ENCODE measurements at regions not wholly inside any gene's neighbourhood (a gene's known extent, or its start where the extent isn't known, plus 50 kb on each side); places are given as distances from the start of the nearest gene placed in this dataset.
A peak's percentile ranks its signal among the peaks of the same experiment; 100 is the strongest.

DNA sequence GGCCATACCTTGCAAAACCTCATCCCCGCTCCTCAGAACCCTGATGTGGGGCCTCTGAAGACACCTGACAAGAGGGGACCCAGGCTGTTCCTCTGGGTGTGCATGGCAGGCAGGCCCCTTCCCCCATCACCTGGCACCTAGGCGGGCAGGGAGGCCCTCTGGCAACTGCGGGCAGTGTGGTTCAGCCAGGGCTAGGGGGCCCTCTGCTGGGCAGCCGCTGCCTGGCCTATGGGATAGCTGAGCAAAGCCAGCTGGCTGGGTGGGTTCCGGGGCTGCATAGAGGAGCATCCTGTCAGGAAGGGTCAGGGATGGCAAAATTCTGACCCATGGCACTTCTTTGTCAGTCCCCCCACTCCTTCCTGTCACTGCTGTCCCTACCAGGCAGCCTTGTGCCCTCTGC is 228.7 kb upstream of the ASIC2 start:
- no peaks in the 10 kb centered on the region for H3K36me3 Mint-ChIP-seq
- no peak for ATAC-seq (replicated peaks)
- no peak for DNase-seq
- no peaks in the 10 kb centered on the region for H3K27me3 Mint-ChIP-seq
- no peaks in the 10 kb centered on the region for H3K4me1 Mint-ChIP-seq
- no peaks in the 10 kb centered on the region for H3K9me3 Mint-ChIP-seq
- H3K27ac Mint-ChIP-seq, result no peak overlapping the region
- no peak overlapping the region for H3K4me3 Mint-ChIP-seq

DNA sequence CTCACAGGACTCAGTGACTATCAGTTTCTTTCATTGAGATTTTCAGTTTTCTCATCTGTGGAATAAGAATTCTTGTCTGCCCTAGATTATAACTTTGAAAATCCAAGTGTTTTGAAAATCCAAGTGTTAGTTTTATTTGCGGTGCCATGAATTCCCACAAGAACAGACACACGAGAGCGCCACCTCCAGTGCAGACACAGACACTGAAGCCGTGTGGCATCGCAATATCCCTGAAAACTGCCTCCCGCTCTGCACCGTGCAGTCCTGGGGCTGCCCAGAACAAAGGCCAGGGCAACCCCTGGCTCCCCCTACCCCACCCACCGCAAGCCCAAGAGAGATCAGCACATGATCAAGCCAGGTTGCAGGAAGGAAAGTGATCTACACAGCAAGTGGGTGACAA is 229.5 kb upstream of the ASIC2 start:
- no peaks in the 10 kb centered on the region for H3K4me1 Mint-ChIP-seq
- no peak for DNase-seq
- H3K27ac Mint-ChIP-seq, result no peak overlapping the region
- no peaks in the 10 kb centered on the region for H3K36me3 Mint-ChIP-seq
- H3K9me3 Mint-ChIP-seq, result peaks cover 1 to 4% of the 10 kb centered on the region in 2 donors
- no peak for ATAC-seq (replicated peaks)
- H3K27me3 Mint-ChIP-seq, result no peaks in the 10 kb centered on the region
- no peak overlapping the region for H3K4me3 Mint-ChIP-seq

DNA sequence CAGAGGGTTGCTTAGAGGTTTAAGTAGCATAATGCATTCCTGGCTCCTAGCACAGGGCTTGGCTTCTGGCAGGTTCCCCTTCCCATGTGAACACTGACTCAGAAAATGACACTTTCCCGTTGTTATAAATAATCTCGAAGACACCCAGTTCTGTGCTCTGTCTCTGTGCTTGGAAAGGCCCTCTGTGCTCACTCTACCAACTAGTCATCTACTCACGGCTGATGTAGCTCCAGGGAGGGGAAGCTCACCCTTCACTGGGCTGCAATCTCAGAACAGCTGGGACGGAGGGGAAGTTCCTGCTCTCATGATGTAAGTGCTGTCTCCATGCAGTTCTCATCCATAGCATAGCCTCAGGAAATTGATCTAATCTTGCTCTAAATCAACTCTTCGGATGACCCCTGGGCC is 230.5 kb upstream of the ASIC2 start:
- Mint-ChIP-seq H3K36me3 (no peaks in the 10 kb centered on the region), H3K4me3 (no peak overlapping the region), H3K27ac (no peak overlapping the region), H3K9me3 (peaks cover 5% of the 10 kb centered on the region in 2 donors), H3K4me1 (no peaks in the 10 kb centered on the region), H3K27me3 (no peaks in the 10 kb centered on the region)
- ATAC-seq (replicated peaks) (peak; percentile 25), DNase-seq (no peak)

DNA sequence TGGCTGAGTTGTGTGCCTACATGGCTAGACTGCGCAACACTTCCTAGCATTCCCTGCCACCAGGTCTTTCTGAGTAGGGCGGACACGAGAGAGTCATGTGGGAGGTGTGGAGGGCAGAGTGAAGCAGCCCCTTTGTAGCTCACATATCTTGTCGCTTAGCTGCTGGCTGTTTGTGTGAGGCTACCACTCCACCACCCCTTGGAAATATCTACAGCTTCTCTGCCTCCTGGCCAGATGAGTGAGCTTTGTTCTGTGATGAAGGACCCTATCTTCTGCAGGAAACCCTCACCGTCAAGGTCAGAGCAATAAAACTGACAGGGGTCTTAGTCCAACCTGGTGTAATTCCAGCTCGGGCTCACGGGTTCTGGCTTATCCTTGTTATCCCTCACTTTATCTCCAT is 232.1 kb upstream of the ASIC2 start:
- no peak for ATAC-seq (replicated peaks)
- Mint-ChIP-seq H3K27ac (no peak overlapping the region), H3K4me3 (no peak overlapping the region)

DNA sequence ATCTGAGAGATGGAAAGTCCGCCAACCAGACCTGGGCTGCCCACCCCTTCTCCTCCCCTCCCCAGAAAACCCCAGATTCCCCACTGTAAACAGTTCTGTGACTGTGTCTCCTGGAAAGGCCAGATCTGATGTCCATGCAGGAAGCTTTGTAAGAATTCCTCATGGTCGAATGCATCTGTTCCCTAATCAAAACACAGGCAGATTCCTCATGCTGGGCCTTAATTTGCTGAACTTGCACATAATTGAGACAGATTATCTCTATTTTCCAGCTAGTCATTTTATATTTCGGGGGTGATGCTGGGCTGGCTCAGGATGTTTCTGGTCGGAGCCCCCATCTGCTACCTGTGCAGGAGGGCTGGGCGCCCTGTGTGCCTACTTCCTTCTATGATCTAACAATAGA is 233.6 kb upstream of the ASIC2 start:
- Mint-ChIP-seq H3K27me3 (no peaks in the 10 kb centered on the region), H3K36me3 (no peaks in the 10 kb centered on the region), H3K9me3 (peaks cover 5 to 12% of the 10 kb centered on the region in 2 donors), H3K4me3 (no peak overlapping the region), H3K27ac (no peak overlapping the region), H3K4me1 (no peaks in the 10 kb centered on the region)
- no peak for DNase-seq
- no peak for ATAC-seq (replicated peaks)

More for the DNA sequence above, 232.1 kb upstream of the ASIC2 start:
- Mint-ChIP-seq H3K4me1 (no peaks in the 10 kb centered on the region), H3K9me3 (peaks cover 5 to 12% of the 10 kb centered on the region in 2 donors), H3K27me3 (no peaks in the 10 kb centered on the region), H3K36me3 (no peaks in the 10 kb centered on the region)
- no peak for DNase-seq

DNA sequence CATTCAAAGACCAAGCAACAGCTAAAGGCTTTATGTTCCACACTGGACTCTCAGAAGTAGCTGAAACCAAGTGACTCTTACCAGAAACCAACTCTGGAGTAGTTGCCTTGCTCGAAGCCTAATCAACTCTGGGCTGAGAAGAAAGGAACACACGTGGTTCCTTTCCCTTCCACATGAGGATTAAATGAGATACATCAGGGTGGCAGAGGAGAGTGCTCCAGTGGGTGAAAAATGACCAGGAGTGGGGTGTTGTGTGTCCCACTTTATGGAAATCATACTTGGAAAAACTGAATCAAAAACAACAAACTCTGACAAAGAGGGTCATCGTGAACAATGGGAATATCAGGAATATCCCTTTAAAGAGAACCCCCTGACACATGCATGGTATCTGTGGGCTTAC is 234.2 kb upstream of the ASIC2 start:
- Mint-ChIP-seq H3K36me3 (no peaks in the 10 kb centered on the region), H3K4me3 (no peak overlapping the region), H3K27me3 (no peaks in the 10 kb centered on the region), H3K4me1 (no peaks in the 10 kb centered on the region), H3K27ac (no peak overlapping the region), H3K9me3 (peaks cover 5 to 12% of the 10 kb centered on the region in 2 donors)
- ATAC-seq (replicated peaks) (no peak), DNase-seq (no peak)

DNA sequence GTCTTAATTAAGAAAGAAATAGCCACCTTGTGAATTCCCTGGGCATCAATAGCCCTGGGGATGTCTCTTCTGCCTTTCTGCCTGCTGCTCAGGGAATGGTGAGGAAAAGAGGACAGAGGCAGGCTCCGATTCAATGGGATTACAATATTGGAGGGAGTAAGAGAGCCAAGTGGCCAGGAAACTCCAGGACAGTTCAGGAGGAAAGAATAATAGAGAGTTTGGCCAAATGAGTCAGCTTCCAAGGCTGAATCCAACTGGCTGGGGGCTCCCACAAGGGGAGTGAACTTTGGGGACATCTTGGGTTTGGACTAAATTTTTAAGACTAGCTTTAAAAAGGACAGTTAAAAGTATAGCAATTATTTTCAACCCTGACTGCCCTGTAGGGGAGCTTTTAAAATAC is 235.8 kb upstream of the ASIC2 start:
- Mint-ChIP-seq H3K9me3 (peaks cover 5 to 12% of the 10 kb centered on the region in 2 donors), H3K36me3 (no peaks in the 10 kb centered on the region), H3K4me1 (no peaks in the 10 kb centered on the region), H3K4me3 (no peak overlapping the region), H3K27ac (no peak overlapping the region), H3K27me3 (no peaks in the 10 kb centered on the region)
- DNase-seq, result no peak
- no peak for ATAC-seq (replicated peaks)

DNA sequence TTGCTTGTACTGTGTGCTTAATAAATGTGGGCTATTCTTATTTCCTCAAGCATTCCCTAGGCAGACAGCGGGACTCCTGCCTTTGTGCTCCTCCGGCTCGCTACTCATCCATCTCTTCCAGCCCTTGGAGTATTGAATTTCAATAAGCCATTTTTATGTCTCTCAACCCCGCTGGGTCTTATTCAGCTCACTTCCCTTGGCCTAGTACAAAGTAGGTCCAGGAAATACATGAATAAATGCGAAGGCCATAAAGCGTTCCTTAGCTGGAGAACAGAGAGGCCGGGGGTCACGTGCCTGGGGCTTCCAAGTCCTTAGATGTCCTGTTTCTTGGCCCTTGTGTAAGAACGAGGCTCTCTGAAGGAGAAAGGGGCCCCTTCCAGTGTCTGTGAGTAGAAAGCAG is 236.7 kb upstream of the ASIC2 start:
- no peaks in the 10 kb centered on the region for H3K4me1 Mint-ChIP-seq
- ATAC-seq (replicated peaks) (no peak), DNase-seq (no peak)
- no peak overlapping the region for H3K27ac Mint-ChIP-seq
- no peak overlapping the region for H3K4me3 Mint-ChIP-seq
- H3K9me3 Mint-ChIP-seq, result peaks cover 5 to 12% of the 10 kb centered on the region in 2 donors
- H3K36me3 Mint-ChIP-seq, result no peaks in the 10 kb centered on the region
- no peaks in the 10 kb centered on the region for H3K27me3 Mint-ChIP-seq

DNA sequence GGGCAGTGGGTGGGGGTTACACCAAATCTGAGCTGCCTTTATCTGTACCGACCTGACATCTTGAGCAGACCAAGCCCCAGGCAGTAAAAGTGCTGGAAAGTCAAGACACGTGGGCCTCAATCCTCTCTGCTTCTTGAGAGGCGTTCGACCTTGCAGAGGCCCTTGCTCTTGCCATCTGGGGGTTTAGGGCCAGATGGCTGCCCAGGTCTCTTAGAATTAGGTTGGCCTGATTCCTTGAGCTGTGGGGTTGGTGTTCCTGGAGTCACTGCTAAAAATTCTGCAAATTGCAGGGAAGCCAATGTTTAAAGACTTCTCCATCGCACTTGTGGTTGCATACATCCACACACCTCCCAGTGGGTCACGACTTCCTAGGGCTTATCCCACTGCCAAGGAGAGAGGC is 238.2 kb upstream of the ASIC2 start:
- no peaks in the 10 kb centered on the region for H3K4me1 Mint-ChIP-seq
- DNase-seq, result no peak
- no peak for ATAC-seq (replicated peaks)
- no peak overlapping the region for H3K4me3 Mint-ChIP-seq
- H3K27me3 Mint-ChIP-seq, result no peaks in the 10 kb centered on the region
- peaks cover 5 to 12% of the 10 kb centered on the region in 2 donors for H3K9me3 Mint-ChIP-seq
- H3K36me3 Mint-ChIP-seq, result no peaks in the 10 kb centered on the region
- no peak overlapping the region for H3K27ac Mint-ChIP-seq

DNA sequence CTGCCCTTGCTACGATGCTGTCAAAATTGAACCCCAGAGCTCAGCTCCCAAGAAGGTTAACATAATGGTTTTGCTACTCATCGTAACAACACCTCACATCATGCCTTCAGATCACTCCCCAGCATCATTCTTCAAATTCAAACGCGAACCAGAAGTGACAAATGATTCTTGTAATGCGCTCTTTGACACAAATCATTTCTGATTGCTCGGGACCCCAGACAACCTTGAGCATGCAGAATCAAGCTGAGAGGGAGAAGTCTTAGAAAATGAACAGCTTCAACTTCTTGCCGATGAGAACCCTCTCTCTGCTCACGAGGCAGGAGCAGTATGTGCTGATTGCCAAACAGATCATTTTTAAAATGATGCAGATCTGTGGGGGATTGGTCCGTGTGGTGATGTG is 241.0 kb upstream of the ASIC2 start:
- Mint-ChIP-seq H3K4me1 (no peaks in the 10 kb centered on the region), H3K27me3 (no peaks in the 10 kb centered on the region), H3K9me3 (peaks cover 1 to 2% of the 10 kb centered on the region in 2 donors), H3K27ac (no peak overlapping the region), H3K4me3 (no peak overlapping the region), H3K36me3 (no peaks in the 10 kb centered on the region)
- ATAC-seq (replicated peaks) (no peak), DNase-seq (no peak)

DNA sequence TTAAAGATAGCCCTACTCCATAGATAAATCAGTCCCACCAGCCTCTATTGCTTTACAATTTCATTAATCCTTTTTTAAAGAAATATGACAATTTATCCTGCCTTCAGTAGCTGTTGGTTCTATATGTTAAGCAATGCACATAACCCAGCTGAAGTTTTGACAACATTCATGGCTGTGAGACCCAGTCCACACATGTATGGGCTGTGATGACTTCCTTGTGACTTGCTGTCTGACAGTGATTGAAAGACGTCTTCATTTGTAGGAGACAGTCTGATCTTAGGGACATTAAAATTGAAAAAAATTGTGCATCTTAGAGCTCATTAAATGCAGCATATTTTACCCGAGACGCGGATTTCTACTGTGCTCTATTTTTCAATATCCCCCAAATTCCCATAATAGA is 252.0 kb upstream of the ASIC2 start:
- H3K4me3 Mint-ChIP-seq, result no peak overlapping the region
- no peaks in the 10 kb centered on the region for H3K4me1 Mint-ChIP-seq
- no peak for ATAC-seq (replicated peaks)
- no peak overlapping the region for H3K27ac Mint-ChIP-seq
- no peaks in the 10 kb centered on the region for H3K27me3 Mint-ChIP-seq
- H3K9me3 Mint-ChIP-seq, result no peaks in the 10 kb centered on the region
- no peak for DNase-seq
- H3K36me3 Mint-ChIP-seq, result no peaks in the 10 kb centered on the region

DNA sequence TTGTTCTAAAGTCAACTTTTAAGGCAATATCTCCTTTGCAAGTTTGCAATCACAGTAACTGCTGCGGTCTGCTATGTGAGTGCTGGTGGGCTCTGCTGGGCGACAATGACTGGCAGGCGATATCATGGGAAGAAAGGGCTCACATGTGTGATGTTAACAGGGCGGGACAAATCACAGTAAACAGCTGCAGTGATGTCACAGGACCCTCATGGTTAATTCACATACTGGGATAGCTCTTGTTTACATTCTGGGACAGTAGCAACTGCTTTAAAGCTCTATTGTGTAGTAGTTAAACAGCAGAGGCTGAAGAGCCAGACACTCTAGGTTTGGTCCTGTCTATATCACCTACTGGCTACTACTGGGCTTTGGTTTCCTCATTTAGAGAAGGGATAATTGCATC is 257.2 kb upstream of the ASIC2 start:
- H3K9me3 Mint-ChIP-seq, result no peaks in the 10 kb centered on the region
- DNase-seq, result no peak
- ATAC-seq (replicated peaks), result no peak
- H3K27ac Mint-ChIP-seq, result no peak overlapping the region
- H3K4me1 Mint-ChIP-seq, result no peaks in the 10 kb centered on the region
- H3K4me3 Mint-ChIP-seq, result no peak overlapping the region
- H3K27me3 Mint-ChIP-seq, result no peaks in the 10 kb centered on the region
- H3K36me3 Mint-ChIP-seq, result no peaks in the 10 kb centered on the region

DNA sequence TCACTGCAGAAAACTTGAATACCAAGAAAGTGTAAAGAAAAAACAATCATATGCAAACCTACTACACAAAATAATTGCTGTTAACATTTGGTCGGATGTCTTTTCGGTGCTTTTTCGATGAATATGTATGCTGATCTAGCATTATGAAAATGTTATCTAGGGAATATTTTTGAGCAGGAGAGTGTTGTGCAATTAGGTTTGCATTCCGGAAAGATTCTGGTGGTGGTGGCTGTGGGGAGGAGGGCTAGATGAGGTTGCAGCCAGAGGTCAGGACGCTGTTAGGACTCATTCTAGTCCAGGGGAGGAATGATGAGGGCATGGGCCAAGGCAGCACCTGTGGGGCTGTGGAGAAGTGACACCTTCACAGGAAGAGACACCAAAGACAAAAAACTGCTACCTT is 258.0 kb upstream of the ASIC2 start:
- no peaks in the 10 kb centered on the region for H3K27me3 Mint-ChIP-seq
- no peaks in the 10 kb centered on the region for H3K4me1 Mint-ChIP-seq
- H3K4me3 Mint-ChIP-seq, result no peak overlapping the region
- no peaks in the 10 kb centered on the region for H3K9me3 Mint-ChIP-seq
- ATAC-seq (replicated peaks), result no peak
- no peak overlapping the region for H3K27ac Mint-ChIP-seq
- H3K36me3 Mint-ChIP-seq, result no peaks in the 10 kb centered on the region
- DNase-seq, result no peak

DNA sequence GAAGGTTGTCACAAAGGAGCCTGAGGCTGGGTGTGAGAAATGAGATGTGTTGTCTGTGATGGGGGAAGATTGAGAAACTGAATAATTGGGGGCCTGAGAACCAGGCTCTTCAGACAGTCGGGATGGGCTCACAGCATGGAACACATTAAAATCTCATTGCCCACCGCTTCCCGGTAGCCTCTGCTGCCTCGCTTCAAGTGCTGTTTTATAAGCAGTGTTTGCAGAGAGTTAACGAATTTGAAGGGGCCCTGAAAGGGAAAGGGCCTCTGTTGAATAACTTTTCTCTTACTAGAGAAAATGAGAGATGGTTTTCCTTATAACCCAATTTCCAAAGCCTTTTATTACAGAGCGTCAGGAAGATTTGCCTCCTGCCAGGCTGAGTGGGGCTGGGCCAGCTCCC is 258.8 kb upstream of the ASIC2 start:
- H3K4me3 Mint-ChIP-seq, result no peak overlapping the region
- no peaks in the 10 kb centered on the region for H3K9me3 Mint-ChIP-seq
- no peaks in the 10 kb centered on the region for H3K4me1 Mint-ChIP-seq
- no peaks in the 10 kb centered on the region for H3K36me3 Mint-ChIP-seq
- no peak overlapping the region for H3K27ac Mint-ChIP-seq
- DNase-seq (no peak), ATAC-seq (replicated peaks) (no peak)
- no peaks in the 10 kb centered on the region for H3K27me3 Mint-ChIP-seq

DNA sequence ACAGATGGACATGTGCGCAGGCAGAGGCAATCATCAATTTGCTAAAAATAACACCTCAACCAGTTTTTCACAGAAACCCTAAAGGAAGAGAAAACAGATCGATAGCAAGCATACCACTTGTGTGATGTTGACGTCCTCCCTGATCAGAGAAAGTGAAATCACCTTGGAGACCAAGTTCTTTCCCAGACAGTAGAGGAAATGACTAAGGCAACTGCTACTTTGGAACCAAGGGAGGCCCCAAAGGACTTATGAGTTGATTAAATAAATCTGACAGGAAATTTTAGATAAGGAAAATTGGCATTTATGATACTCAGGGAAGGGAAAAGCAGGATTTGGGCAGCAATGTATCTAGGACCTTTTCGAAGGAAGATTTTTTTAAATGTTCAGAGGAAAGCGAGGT is 267.1 kb upstream of the ASIC2 start:
- ATAC-seq (replicated peaks) (no peak), DNase-seq (no peak)
- no peaks in the 10 kb centered on the region for H3K4me1 Mint-ChIP-seq
- no peak overlapping the region for H3K27ac Mint-ChIP-seq
- H3K9me3 Mint-ChIP-seq, result peaks cover 6 to 11% of the 10 kb centered on the region in 2 donors
- H3K27me3 Mint-ChIP-seq, result peaks cover 0 to 6% of the 10 kb centered on the region in 2 donors
- no peak overlapping the region for H3K4me3 Mint-ChIP-seq
- no peaks in the 10 kb centered on the region for H3K36me3 Mint-ChIP-seq

DNA sequence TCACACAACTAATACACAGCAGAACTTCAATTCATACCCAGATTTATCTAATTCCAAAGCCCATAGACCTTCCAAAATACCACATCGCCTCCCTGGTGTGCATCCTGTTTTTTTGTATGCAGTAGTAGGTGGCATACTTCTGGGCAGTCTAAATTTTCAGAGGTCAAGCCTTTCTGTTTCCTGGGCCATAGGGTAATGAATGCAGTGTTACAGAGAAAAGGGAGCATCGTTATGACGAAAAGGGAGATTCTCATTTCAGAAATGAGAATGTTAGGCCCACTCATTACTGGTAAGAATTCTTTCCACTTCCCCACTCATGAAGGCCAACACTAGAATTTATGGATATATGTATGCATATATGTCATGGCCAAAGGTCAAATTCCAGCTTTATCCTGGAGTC is 267.8 kb upstream of the ASIC2 start:
- Mint-ChIP-seq H3K4me3 (no peak overlapping the region), H3K36me3 (no peaks in the 10 kb centered on the region), H3K27me3 (peaks cover 0 to 6% of the 10 kb centered on the region in 2 donors), H3K4me1 (no peaks in the 10 kb centered on the region), H3K27ac (no peak overlapping the region), H3K9me3 (peaks cover 10 to 11% of the 10 kb centered on the region in 2 donors)
- no peak for ATAC-seq (replicated peaks)
- no peak for DNase-seq
